T-helper 22 cell (primary cell): ENCODE measurements at regions not wholly inside any gene's neighbourhood (a gene's known extent, or its start where the extent isn't known, plus 50 kb on each side); places are given as distances from the start of the nearest gene placed in this dataset.

Source experiments
- DNase-seq: peaks from one replicate; pipeline ENCODE4 v3.0.0-alpha.2; 2020; ENCODE audit warnings: low read depth

- DNase-seq = no peak
Measured at GRCh38 chr19:30783212-30783611, 411.0 kb downstream of the ZNF536 start.

DNA sequence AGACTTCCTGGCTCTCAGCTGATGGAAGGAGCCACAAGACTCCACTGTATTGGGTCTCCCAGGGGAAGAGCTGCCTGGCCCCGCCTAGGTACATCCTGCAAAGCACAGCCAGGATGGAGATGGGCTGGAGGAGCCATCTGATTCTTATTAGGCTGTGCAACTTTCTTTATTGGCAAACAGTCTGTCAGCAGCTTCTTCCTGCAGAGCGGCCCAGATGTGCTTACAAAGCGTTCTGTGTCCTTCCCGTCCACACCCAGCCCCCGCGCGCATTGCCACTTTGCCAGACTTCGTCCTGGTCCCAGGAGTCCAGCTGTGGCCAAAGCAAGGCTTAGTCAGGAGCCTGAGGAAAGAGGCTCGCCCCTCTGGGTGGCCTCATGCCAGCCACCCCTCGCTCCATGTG lies 409.3 kb downstream of the ZNF536 start:
- no peak for DNase-seq

DNA sequence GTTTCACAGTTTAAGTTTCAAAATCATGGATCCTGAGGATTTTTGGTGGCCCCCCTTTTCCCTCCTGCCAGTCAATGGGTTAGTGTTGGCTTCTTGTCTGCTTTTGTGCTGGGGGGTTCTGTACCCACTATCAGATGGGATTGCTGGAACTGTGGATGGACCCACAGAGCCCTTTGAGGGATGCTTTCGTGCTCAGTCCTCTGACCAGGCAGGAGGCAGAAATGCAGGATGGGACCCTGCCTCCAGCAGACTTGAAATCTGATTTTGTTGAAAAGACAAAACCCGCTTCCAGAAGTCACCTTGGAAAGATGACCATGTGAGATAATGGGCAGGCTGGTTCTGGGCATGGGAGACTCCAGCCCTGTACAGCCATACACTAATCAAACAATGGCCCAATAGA lies 408.9 kb downstream of the ZNF536 start:
- DNase-seq = no peak

GRCh38 chr19:30780456-30780855 lies 408.3 kb downstream of the ZNF536 start:
- no peak for DNase-seq

GRCh38 chr19:30780032-30780431 lies 407.8 kb downstream of the ZNF536 start:
- no peak for DNase-seq

- no peak for DNase-seq
Measured at GRCh38 chr19:30778961-30779715, 407.0 kb downstream of the ZNF536 start.

- DNase-seq = no peak
Measured at GRCh38 chr19:30778061-30778460, 405.9 kb downstream of the ZNF536 start.

DNA sequence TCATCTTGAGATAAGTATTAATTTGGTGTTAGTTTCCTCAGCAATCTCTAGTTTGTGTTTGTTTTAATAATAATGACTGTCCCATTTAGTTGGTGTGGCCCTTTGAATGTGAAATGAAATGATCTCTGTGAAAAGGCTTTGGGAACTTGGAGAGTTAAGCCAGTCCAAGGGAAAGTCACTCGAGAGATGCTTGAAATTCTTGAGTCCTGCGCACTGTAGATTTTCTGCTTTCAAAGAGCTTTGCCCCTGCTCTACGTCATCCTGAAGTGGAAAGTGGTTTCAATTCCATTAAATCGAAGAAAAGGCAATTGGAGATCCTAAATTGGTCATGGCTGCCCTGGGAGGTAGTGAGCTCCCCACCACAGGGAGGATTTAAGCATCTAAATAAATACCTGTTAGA lies 403.8 kb downstream of the ZNF536 start:
- DNase-seq = no peak

GRCh38 chr19:30774252-30774766 lies 402.1 kb downstream of the ZNF536 start:
- DNase-seq = no peak

DNA sequence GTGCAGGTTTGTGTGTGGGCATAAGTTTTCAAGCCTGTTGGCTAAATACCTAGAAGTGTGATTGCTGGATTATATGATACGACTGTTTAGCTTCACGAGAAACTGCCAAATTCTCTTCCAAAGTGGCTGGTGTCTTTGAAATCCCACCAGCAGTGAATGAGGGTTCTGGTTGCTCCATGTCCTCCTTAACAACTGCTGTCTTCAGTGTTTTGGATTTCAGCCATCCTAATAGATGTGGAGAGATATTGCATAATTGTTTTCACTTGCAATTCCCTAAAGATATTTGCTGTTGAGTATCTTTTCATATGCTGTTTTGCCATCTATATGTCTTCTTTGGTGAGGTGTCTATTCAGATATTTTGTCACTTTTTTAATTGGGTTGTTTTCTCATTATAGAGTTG lies 390.5 kb downstream of the ZNF536 start:
- DNase-seq = no peak

GRCh38 chr19:30760014-30760413 lies 387.8 kb downstream of the ZNF536 start:
- DNase-seq = no peak

DNA sequence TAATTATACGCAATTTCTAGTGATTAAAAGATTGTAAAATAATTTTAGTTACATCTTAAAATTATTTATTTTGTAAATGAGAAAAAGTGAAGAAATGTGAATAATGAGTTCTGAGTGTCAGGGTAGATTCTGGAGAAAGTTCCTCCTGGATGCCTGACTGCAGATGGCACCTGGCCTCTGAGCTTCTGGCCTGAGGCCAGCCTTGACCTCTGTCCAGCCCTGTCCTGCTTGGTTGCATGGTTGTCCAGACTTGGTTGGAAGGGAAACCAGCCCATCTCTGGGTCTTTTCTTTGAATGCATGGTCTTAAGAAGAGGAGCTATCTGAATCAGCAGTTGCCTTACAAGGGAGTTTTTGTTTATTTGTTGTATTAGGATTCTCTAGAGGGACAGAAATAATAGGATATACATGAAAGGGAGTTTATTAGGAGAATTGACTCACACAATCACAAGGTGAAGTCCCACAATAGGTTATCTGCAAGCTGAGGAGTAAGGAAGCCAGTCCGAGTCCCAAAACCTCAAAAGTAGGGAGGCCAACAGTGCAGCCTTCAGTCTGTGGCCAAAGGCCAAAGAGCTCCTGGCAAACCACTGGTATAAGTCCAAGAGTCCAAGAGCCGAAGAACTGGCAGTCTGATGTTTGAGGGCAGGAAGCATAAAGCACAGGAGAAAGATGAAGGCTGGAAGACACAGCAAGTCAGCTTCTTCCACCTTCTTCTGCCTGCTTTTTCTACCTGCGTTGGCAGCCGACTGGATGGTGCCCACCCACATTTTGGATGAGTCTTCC lies 385.8 kb downstream of the ZNF536 start:
- no peak for DNase-seq

DNA sequence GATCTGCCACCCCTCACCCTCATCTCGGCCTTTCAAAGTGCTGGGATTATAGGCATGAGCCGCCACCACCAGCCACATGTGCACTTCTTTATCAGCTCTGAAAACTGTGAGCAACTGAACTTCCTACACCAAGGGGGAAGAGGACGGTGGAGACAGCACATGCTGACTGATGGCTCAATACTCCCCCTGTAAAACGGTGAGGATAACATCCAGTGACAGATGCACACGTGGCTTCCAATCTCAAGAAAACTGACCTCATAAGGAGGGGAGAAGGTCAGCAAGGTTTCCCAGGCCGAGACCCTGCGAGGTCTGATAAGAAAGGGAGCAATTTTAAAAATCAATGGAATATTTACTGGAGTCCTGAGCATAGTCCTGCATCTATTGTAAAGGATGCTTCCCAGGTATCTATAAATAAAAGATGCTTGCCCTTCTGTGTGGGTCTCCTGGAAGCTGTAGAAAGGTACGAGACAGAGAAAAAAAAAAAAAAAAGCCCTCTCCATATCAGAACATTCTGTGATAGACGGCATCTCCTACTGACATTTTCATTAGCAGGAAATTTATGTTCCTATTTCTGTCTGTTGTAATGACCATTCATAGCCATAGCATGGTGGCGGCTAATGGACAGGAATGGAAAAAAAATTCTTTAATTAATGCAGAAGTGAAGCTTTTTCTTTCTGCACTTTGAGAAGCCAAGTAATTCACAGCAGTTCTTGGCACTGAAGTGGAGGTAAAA lies 385.1 kb downstream of the ZNF536 start:
- no peak for DNase-seq

DNA sequence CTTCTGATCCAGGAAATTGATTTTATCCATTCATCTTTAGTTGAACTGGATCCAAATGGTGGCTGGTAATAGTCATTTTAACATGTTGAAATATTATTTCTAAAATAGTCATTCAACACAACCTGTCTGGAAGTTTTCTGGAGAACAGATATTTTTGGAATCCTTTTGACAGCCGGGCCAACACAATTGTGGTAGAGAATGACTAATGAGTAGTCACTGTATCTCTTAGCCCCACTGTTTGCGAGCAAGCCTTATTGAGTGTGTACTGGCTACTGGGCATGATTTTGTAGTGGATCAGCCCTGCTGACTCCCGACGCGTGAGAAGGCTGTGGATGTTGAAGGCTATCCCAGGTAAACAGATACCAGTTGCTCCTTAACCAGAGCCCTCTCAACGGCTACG lies 383.4 kb downstream of the ZNF536 start:
- DNase-seq = no peak

- no peak for DNase-seq
Measured at GRCh38 chr19:30754162-30754561, 382.0 kb downstream of the ZNF536 start.

DNA sequence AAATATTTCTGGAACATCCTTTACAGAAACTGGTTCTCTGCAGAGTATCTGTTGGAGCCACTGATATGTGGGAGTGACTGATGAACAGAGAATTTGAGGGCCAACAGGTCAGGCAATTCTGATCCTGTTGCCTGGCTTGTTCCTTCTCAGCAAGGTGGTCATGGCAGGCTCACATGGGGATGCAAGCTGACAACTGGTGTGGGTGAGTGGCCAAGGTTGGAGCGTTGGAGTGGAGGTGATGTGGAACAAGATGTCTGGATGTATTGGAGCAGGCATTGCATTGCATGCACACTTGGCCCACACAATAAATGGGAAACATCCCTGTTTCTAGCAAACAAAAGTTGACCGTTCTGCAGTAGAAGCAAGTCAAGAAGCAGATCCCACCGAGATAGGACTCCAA lies 380.7 kb downstream of the ZNF536 start:
- no peak for DNase-seq

DNA sequence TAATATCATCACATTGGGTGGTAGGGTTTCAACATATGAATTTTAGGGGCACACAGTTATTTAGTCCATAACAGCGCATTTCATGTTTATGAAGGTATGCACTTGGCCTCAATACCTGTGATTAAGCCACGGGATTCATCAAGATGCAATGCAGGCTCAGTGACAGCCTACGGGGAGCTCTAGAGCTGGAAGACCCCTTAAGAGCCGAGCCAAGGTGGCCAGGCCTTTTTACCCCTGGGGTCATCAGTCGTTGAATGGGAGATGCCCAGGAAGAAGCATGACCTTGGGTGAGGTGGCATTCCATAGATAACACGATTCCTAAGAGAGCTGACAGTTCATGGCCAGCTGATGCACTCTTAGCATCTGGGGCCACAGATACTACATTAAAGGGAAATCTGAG lies 380.0 kb downstream of the ZNF536 start:
- no peak for DNase-seq

DNA sequence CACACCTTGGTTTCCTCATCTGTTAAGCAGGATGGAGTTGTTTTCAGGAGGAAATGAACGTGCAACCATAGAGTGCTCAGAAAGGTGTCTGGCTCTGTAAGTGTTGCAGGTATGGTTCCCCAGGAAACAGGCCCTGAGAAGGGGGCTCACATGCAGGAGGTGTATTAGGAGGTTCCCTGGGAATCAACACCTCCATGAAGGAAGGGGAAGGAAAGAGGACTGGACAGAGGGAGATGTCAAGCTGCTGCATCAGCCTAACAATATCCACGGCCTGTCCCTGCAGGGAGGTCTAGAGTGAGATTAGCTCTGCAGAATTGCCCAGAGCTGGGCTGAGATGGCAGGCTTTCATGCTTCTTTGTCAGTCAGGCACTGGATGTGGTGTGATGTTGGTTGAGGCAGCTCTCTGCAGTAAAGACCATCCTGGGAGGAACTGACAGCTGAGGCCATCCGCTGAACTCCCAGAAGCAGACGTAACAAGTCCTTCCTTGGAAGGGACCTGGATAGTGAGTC lies 373.3 kb downstream of the ZNF536 start:
- DNase-seq = no peak

DNA sequence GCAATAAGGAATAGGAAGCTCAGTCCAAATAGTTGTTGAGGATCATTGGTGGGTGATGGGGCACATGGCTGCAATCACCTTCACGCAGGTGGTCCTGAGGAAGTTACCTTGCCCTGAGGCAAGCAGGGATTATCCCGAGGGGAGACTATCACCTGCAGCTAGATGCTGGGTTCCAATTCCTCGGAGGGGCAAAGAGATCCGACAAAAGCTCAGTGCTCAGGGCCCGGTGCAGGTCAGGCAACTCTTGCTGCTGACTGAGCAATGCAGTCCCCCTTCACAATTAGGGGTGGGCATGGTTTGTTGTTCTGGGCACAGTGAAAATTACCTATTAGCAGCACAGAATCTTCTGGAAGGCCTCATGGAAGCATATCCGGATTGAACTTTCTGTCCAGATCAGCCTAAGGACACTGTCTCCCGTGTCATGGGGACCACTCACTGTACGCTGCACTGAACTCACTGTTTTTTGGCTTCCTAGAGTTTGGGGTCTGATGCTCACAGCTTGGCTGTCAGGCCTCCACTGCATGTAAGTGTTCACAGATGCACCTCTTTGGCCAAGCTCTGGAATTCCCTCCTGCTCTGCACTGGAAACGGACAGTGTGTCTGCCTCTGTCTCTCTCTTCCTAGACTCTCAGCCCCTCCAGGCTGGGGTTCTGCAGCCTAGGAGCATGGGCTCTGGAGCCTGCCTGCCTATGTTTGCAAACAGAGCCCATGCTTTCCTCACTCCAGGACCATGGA lies 372.7 kb downstream of the ZNF536 start:
- DNase-seq = no peak

DNA sequence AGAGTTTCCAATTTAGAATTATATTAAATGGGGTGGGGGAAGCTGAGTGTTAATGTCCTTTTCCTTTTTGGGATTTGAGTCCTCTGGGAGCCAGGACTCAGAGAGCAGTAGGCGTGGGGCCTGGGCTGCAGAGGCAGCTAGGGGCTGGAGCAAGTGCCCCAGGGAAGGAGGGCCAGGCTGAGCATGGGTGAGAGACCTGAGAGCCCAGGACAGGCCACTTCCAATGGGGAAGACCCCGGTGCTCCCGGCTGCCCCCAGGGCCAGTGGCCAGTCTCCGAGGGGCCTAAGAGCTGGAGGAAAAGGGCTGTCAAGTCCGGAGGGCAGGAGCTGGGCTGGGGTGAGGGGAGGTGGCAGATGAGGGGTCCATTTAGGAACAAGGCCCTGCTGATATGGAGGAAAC lies 371.5 kb downstream of the ZNF536 start:
- DNase-seq = no peak

DNA sequence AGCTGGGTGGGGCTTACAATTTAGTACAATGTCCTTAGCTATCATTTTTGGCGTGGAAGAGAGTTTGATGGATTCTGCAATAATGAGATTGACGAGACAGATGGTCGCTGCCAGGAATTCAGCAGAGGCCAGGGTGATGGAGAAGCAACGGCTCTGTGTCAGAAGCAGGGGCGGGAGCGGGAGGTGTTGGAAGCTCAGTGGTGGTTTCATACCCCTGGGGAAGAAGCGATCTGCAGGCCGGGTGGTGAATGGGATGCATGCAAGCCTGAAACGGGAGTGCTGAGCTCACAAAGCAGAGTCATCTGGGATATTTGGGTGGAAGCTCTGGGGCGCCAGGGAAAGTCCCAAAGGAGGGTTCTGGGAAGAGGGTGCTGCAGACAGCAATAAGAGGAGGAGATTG lies 370.8 kb downstream of the ZNF536 start:
- no peak for DNase-seq

DNA sequence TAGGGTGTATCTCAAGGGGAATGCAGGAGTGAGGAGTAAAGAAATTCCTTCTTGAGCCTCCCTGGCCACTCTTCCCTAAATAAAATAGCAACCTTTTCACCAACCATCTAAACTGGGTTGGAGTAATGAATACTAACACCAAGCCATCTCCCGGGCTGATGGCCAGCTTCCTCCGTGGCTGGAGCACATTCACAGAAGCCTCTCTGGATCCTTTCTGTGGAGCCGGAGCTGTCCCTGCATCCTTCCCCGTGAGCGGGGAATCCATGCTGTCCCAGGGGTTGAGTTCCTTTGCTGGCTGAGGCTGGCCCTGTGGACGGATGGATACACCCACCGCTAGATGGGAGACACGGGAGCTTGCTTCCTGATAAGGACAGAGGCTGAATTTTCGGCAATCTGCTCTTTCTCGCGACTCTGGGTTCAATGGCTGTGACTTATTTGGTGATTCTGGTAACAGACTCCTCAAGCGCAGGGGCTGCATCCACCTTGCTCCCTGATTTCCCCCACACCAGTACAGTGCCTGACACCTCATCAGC lies 370.3 kb downstream of the ZNF536 start:
- DNase-seq = no peak
